IMR-90 (cell line): ENCODE measurements at regions not wholly inside any gene's neighbourhood (a gene's known extent, or its start where the extent isn't known, plus 50 kb on each side); places are given as distances from the start of the nearest gene placed in this dataset.

Experiments
- BHLHE40 ChIP-seq: fragments of 150-350 bp; IDR thresholded peaks from 2 replicates; pipeline ENCODE4 v1.6.1; 2016; ENCODE audit warnings: mild to moderate bottlenecking, low read depth, low read length
- CEBPB ChIP-seq: IDR thresholded peaks from 2 replicates; pipeline ENCODE4 v1.6.1; 2012; ENCODE audit warnings: low read depth, low read length, improper control_type of control experiment
- FOS ChIP-seq: fragments of 150-350 bp; IDR thresholded peaks from 2 replicates; pipeline ENCODE4 v1.6.1; 2016; ENCODE audit warnings: low read depth, low read length
- MAZ ChIP-seq: IDR thresholded peaks from 2 replicates; pipeline ENCODE4 v1.6.1; 2012; ENCODE audit warnings: low read depth, mild to moderate bottlenecking, low read length, improper control_type of control experiment, moderate library complexity, borderline replicate concordance
- MXI1 ChIP-seq: IDR thresholded peaks from 2 replicates; pipeline ENCODE4 v1.6.1; 2012; ENCODE audit warnings: low read depth, mild to moderate bottlenecking, low read length, moderate library complexity, borderline replicate concordance
- POLR2A ChIP-seq: IDR thresholded peaks from 2 replicates; pipeline ENCODE4 v1.6.1; 2012; ENCODE audit warnings: mild to moderate bottlenecking, low read depth, low read length
- RAD21 ChIP-seq: IDR thresholded peaks from 2 replicates; pipeline ENCODE4 v1.6.1; 2012; ENCODE audit warnings: low read length, improper control_type of control experiment
- RCOR1 ChIP-seq: IDR thresholded peaks from 2 replicates; pipeline ENCODE4 v1.6.1; 2012; ENCODE audit warnings: mild to moderate bottlenecking, low read length, improper control_type of control experiment; ENCODE audit not compliant: insufficient replicate concordance
- RFX5 ChIP-seq: IDR thresholded peaks from 2 replicates; pipeline ENCODE4 v1.8.0; 2012; ENCODE audit warnings: low read depth, mild to moderate bottlenecking, low read length, moderate library complexity
- SMC3 ChIP-seq: fragments of 150-350 bp; IDR thresholded peaks from 2 replicates; pipeline ENCODE4 v1.6.1; 2016; ENCODE audit warnings: low read depth, mild to moderate bottlenecking, antibody characterized with exemption, low read length, moderate library complexity
- TF ChIP-seq, protein P1 (sequence below): conservative IDR thresholded peaks from 2 replicates; pipeline ENCODE4 v1.5.1; 2012; ENCODE audit warnings: mild to moderate bottlenecking, low read depth, low read length, improper control_type of control experiment
- TF ChIP-seq, protein P2 (sequence below): fragments of 150-350 bp; IDR thresholded peaks from 2 replicates; pipeline ENCODE4 v1.6.1; 2017; ENCODE audit warnings: mild to moderate bottlenecking, antibody characterized with exemption, low read length, low read depth

DNA sequence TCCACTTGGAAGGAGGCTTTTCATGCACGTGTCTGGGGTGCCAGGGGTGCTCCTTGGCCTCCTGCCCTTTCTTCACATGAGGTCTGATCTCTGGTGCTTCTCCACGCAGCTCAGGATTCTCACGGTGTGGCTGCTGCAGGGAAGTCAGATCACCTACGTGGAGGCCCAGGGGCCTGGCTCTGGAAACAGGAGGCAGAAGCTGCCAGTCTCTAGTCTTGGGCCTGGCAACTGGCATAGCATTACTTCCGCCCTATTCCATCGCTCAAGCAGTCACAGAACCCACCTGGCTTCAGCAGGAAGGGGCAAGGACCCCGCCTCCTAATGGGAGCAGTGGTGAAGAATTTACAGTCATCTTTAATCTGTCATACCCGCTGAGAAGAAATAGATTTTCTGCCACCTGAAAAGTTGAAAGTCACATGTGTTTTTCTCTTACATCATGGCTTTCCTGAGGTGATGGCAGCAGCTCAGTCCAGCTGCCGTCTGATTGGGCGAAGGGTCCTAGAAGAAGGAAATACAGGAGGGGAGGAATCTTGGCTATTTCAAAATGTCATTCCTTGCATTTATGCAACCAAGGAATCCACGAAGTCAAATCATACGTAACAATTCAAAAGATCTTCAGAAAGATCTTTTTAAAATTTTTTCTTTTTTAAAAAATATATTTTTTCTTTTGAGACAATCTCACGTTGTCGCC is 50.1 kb upstream of the DKK3 start:
- TF ChIP-seq, protein P1, sequence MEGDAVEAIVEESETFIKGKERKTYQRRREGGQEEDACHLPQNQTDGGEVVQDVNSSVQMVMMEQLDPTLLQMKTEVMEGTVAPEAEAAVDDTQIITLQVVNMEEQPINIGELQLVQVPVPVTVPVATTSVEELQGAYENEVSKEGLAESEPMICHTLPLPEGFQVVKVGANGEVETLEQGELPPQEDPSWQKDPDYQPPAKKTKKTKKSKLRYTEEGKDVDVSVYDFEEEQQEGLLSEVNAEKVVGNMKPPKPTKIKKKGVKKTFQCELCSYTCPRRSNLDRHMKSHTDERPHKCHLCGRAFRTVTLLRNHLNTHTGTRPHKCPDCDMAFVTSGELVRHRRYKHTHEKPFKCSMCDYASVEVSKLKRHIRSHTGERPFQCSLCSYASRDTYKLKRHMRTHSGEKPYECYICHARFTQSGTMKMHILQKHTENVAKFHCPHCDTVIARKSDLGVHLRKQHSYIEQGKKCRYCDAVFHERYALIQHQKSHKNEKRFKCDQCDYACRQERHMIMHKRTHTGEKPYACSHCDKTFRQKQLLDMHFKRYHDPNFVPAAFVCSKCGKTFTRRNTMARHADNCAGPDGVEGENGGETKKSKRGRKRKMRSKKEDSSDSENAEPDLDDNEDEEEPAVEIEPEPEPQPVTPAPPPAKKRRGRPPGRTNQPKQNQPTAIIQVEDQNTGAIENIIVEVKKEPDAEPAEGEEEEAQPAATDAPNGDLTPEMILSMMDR: no peak
- TF ChIP-seq RFX5 (no peak), MXI1 (no peak), POLR2A (no peak), BHLHE40 (no peak), FOS (no peak), SMC3 (no peak), MAZ (no peak), RCOR1 (no peak), RAD21 (no peak), CEBPB (no peak)
- TF ChIP-seq, protein P2, sequence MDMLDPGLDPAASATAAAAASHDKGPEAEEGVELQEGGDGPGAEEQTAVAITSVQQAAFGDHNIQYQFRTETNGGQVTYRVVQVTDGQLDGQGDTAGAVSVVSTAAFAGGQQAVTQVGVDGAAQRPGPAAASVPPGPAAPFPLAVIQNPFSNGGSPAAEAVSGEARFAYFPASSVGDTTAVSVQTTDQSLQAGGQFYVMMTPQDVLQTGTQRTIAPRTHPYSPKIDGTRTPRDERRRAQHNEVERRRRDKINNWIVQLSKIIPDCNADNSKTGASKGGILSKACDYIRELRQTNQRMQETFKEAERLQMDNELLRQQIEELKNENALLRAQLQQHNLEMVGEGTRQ: no peak
